PC-9 (cell line): ENCODE measurements at regions not wholly inside any gene's neighbourhood (a gene's known extent, or its start where the extent isn't known, plus 50 kb on each side); places are given as distances from the start of the nearest gene placed in this dataset.

Experiments
- CTCF ChIP-seq: fragments of 200-600 bp; sonication (generic); conservative IDR thresholded peaks from 2 replicates; pipeline ENCODE4 v1.6.1; 2017; ENCODE audit warnings: mixed run types, antibody characterized with exemption, mild to moderate bottlenecking, moderate library complexity
- EZH2 ChIP-seq: fragments of 200-600 bp; sonication (generic); IDR thresholded peaks from 2 replicates; pipeline ENCODE4 v1.8.0; 2017; ENCODE audit warnings: antibody characterized with exemption, low read depth

DNA sequence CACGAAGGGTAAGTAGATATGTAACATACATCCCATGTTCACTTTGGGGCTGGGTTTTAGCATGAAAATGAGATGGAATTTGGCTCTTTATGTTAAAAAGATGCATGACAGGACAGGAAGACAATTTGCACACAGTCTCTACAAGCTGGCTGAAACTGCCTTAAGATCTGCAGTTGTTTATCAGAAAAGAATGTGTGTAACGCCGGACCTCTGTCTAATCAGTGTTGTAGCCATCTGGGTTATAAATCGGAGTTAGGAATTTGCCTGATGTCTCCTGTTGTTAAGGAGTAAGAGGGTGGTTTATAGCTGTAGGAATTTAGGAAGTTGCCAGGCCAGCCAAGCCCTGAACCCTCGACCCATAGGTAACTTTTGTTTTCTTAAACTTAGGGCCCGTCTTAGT is 562.9 kb upstream of the FAT1 start:
- TF ChIP-seq CTCF (no peak), EZH2 (no peak)
